NCI-H1436 treated with DMSO at 0.1 percent for 48 hours (cell line): ENCODE measurements at regions not wholly inside any gene's neighbourhood (a gene's known extent, or its start where the extent isn't known, plus 50 kb on each side); places are given as distances from the start of the nearest gene placed in this dataset.
"Not testable (repeated sequence)": the region's sequence is repeated elsewhere in the genome, so short reads cannot be mapped to it uniquely, and the experiment has no call there.

ENCODE experiments used
- DNase-seq: peaks from one replicate; lab custom pipeline; 2025; lab: John Stamatoyannopoulos, UW

DNA sequence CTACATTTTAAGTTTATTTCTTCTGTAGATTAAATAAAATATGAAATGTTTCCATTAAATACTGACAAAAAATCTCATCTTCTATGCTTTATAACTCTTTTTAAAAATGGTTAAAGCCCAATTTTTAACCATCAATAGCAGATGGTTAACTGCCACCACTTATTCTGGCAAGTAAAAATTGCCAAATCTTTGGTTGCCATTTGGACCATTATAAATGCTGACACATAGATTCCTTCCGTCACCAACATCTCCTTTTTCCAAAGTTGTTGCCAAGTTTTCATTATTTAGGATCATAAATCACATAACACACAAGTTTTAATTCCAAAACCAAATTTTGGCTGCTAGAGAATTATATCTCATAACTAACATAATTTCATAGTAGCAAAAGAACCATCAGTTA is 1614.3 kb downstream of the REEP3 start:
- DNase-seq, result no peak

GRCh38 chr10:65142641-65143435 is 1621.6 kb downstream of the REEP3 start:
- no peak for DNase-seq

- no peak for DNase-seq
Observed at GRCh38 chr10:65143723-65144122, 1622.5 kb downstream of the REEP3 start.

DNA sequence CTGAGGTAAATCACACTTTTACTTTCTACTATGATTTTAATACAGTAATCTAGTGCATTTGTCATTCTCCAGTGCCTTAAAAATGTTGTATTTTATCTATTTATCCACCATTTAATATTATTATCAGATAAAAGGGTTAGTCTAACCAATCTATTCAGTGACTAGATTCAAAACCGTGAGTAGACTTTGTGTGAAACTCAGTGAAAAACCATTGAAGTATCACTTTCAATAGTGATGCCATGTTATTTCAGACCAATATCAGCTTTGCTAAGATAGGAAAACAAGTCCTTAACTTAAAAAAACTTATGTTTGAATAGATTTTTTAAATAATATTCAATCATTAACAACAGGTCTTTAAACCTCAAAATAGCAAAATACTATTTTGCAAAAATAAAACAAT is 1628.7 kb downstream of the REEP3 start:
- DNase-seq, result no peak

- no peak for DNase-seq
Observed at GRCh38 chr10:65166272-65166671, 1645.1 kb downstream of the REEP3 start.

GRCh38 chr10:65172249-65172648 is 1651.0 kb downstream of the REEP3 start:
- DNase-seq, result no peak

GRCh38 chr10:65176994-65177393 is 1655.8 kb downstream of the REEP3 start:
- no peak for DNase-seq

DNA sequence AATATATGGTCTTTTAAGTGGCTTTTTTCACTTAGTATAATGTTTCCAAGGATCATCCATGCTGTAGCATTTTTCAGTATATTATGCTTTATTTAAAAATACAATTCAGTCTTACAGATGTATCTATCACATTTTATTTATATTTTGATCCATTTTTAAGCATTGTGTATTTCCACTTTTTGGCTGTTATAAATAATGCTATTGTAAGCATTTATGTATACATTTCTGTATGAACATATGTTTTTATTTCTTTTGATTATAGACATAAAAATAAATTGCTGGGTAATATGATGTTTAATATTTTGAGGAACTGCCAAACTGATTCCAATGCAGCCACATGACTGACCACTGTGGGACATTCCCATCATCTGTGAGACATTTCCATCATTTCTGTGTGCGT is 1662.0 kb downstream of the REEP3 start:
- no peak for DNase-seq

- DNase-seq, result not testable (repeated sequence)
Observed at GRCh38 chr10:65186668-65187067, 1665.5 kb downstream of the REEP3 start.

DNA sequence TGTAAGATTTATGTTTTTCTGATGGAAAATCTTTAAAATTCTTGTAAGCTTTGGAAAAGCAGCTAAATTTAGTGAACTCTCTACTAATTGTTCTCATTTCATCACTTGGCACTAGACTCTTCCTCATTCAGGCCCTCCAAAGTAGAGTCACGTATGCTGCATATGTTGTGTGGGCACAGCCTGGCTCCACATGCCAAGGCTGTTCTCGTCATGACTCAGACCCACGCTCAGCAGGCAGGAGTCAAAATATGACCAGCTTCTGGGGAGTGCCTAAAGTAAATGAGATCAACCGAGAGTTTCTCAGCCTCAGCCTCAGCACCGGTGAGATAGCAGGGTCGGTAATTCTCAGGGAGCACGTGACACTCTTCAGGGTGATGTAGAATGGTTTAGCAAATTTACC is 1672.9 kb downstream of the REEP3 start:
- no peak for DNase-seq

DNA sequence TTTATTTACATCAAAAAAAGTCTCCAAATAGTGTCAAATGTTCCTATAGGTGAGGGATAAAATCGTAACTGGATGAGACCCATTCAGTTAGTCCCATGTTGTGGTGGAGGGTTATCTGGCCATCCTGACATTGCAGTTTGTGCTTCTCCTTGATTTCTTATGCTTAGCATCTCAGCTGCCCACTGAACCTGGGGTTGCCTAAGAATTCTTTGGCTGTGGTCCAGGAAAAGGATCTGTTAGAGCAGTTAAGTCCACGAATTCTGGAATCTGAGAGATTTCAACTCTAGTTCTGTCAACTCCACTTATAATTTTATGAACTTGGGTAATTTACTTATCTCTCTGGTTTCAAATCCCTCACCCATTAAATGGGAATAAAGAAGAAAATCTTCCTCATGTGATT is 1673.4 kb downstream of the REEP3 start:
- DNase-seq, result no peak

DNA sequence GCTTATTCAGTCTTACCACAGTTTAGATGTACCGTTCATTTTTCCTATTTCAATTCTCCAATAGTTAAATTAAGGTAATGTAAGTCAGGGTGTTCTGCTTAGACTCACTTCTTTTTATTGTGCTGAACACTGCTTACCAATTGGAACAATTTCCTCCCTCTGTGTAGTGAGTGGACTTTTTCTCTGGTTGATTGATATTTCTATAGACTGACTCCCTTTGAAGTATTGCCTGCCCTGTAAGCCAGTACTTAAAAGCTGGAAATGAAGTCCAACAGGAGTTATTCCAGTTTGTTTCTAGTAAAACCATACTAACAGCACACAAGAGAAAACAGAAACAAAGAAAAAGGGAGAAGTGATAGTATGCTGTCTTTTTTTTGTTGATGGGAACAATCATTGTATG is 1674.9 kb downstream of the REEP3 start:
- DNase-seq, result no peak

DNA sequence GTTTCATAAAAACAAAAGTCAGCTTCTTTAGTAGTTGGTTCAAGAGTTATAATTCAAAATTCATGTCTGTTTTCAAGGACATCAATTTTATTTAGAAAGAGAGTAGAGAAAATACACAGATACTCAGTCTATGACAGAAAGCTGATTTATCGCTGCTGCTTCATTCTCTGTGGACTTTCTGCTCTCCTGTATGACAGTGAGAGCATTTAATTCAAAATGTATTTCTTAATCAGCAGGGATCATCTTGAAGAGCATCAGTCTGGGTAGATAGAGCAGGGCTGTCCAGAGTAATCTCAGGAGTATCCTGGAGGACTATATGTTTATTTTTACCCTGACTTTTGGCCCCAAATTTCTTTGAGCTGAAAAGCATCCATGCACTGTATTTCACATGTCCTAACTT is 1676.7 kb downstream of the REEP3 start:
- no peak for DNase-seq

- DNase-seq, result no peak
Observed at GRCh38 chr10:65201491-65201890, 1680.3 kb downstream of the REEP3 start.

DNA sequence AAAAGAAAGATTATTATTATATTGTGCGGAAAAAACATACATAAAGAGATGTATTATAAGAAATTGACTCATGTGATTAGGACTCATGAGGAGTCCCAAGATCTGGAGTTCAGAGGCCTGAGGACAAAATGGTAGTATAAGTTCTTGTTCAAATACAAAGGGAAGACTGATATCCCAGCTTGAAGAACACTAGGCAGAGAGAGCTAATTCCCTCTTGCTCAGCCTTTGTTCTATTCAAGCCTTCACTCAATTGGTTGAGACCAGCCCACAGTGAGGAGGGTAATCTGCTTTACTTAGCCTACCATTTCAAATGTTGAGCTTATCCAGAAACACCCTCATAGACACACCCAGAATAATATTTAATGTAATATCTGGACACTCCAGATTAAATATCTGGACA is 1683.8 kb downstream of the REEP3 start:
- DNase-seq, result no peak

GRCh38 chr10:65213170-65213569 is 1692.0 kb downstream of the REEP3 start:
- DNase-seq, result no peak

DNA sequence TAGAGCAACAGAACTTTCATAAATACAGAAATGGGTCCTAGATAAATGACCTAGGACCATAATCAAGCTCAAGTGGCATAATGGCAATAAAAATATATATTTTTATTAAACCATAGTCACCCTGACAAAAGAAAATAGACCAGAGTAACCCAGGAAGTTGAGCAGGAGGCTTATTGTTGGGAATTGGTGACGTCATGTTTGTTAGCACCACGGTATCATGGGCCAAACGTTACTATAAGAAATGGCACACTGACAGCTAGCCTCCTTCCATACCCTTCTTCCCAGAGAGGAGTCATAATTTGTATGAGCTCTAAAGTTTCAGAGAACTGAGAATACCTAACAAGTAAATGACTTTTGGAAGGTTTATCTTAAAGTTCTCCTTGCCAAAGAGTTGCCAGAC is 1698.2 kb downstream of the REEP3 start:
- no peak for DNase-seq

GRCh38 chr10:65231148-65231547 is 1694.7 kb upstream of the LRRTM3 start:
- no peak for DNase-seq

DNA sequence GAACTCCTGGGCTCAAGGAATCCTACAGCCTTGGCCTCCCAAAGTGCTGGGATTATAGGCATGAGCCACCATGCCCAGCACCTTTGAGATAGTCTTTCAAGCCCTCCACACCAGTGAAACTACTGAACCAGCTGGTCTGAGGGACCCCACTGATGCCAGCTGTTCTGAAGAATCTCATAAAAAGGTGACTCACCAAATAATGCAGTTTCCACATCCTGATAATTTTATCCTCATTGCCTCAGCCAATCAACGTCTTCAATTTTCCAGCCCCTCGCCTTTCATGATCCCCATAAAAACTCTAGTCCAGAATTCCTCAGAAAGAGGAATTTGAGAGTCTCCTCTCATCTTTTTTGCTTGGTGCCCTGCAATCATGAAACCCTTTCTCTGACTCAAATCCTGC is 1691.6 kb upstream of the LRRTM3 start:
- no peak for DNase-seq

GRCh38 chr10:65235266-65235665 is 1690.6 kb upstream of the LRRTM3 start:
- DNase-seq, result no peak

GRCh38 chr10:65235846-65236245 is 1690.0 kb upstream of the LRRTM3 start:
- DNase-seq, result no peak

- DNase-seq, result no peak
Observed at GRCh38 chr10:65265451-65265954, 1660.3 kb upstream of the LRRTM3 start.

DNA sequence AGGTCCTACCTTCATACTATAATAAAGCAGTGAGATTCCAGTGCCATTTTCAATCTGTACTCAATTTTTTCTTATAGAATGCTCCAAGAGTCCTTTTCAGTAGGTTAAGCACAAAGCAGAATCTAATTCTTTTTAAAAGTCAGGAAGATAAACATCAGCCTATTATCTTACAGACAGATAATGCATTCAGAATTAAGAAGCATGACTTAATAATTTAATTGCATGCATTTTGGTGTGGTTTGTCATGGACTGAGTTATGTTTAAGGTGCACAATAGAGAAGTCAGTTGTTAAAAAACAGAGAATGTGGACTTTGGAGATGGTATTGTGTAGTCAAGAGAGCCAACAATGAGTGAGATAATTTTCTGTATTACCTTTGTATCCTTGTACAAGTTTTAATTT is 1656.3 kb upstream of the LRRTM3 start:
- not testable (repeated sequence) for DNase-seq

DNA sequence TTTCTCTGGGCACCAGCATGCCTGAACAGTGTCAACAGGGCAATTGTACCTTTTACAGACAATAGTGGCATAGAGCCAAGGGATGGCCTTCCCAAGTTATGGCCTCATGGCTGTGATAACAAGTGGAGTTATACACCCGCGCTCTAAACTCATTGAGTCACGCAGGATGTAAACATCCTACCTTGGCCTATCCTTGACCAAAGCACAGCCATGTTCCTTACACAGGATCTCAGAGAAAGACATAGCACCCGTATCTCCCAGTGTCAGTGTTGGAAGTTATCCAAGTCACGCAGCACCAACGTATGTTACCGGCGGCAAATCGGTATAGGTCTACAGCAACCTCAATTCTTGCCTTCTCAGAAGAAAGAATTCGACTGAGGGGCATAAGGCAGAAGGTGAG is 1654.9 kb upstream of the LRRTM3 start:
- DNase-seq, result no peak
